Tibial artery (tissue), 4 donors: ENCODE measurements at regions not wholly inside any gene's neighbourhood (a gene's known extent, or its start where the extent isn't known, plus 50 kb on each side); places are given as distances from the start of the nearest gene placed in this dataset.

Experiments
- DNase-seq, 2 donors: peaks; one replicate each; pipeline ENCODE4 v3.0.0-alpha.2; 2019
- H3K27ac ChIP-seq, 2 donors: fragments of 200-600 bp; sonication (generic) in 1 of 2; 1 replicate in 1 of 2; 2 replicates in 1 of 2; pipeline ENCODE4 v1.5.1; 2018 to 2019; ENCODE audit warnings: mild to moderate bottlenecking in 1 of 2
- H3K27me3 ChIP-seq, 2 donors: fragments of 200-600 bp; sonication (generic) in 1 of 2; one replicate each; pipeline versions ENCODE4 v1.5.1 to v1.6.0; 2016 to 2019
- H3K36me3 ChIP-seq, 3 donors: fragments of 200-600 bp; sonication (generic) in 2 of 3; one replicate each; pipeline ENCODE4 v1.5.1; 2016 to 2019; ENCODE audit warnings: mild to moderate bottlenecking in 2 of 3
- H3K4me1 ChIP-seq, 4 donors: fragments of 200-600 bp; sonication (generic) in 2 of 4; 1 replicate in 3 of 4; 2 replicates in 1 of 4; pipeline ENCODE4 v1.5.1; 2016 to 2019
- H3K4me3 ChIP-seq, 2 donors: fragments of 200-600 bp; sonication (generic) in 1 of 2; 1 replicate in 1 of 2; 2 replicates in 1 of 2; pipeline ENCODE4 v1.5.1; 2018 to 2019; ENCODE audit warnings: mild to moderate bottlenecking in 2 of 2
- H3K9me3 ChIP-seq, 3 donors: fragments of 200-600 bp; sonication (generic) in 1 of 3; one replicate each; pipeline ENCODE4 v1.5.1; 2016 to 2019
- CTCF ChIP-seq, 2 experiments: fragments of 200-600 bp in 1 of 2; fragments of 450-650 bp in 1 of 2; IDR thresholded peaks; one replicate each; pipeline ENCODE4 v1.5.1; 2017 to 2019; ENCODE audit warnings: antibody characterized with exemption in 2 of 2, mild to moderate bottlenecking in 1 of 2, moderate library complexity in 1 of 2
- intact Hi-C: fragments of 100-400 bp; cut with DNase I; formaldehyde crosslinking; loops from one replicate; pipeline ENCODE4 v1.15.0; 2023; ENCODE audit warnings: low total_unique reads

DNA sequence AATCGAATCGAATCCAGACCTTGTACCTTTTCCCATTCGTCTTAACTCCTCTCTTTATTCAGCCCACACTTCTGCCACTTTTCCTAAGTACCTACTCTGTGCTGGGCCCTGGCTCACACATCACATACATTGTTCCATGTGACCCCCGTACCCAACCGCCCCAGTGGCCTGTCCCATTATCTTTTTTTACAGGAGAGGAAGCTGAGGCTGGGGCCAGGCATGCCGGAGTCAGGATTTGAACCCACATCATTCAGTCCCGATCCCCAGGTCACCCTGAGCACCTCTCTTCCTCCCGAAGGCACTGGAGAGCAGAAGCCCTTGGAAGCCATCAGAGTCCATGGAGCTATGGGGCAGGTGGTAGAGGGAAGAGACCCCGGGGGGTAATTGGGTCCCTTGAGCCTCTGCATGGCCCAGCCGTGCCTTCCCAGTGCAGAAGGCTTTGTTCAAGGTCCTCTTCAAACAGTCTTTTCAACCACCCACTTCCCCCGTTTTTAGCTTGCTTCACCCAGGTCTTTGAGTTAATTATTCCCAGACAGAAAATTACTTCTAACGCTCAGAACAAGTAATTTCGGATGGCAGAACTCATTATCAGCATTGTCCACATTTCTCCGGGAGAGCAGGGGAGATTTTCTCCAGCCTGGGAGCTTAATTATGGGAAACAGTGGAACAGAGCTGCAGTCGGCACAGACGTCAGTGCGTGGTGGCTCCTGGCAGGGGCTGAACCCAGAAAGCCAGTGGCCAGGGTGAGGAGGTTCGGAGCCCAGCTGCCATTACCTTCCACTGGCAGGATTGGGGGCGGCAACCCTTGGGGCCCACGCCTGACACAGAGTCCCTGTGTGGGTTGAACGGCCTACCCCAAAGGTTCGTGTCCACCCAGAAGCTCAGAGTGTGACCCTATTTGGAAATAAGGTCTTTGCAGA is 82.4 kb upstream of the RTL6 start:
- peak in 1 of 2 donors; percentile 41 for DNase-seq
- Histone ChIP-seq H3K9me3 (no peaks in the 10 kb centered on the region), H3K4me1 (no peaks in the 10 kb centered on the region), H3K27ac (no peak overlapping the region), H3K4me3 (no peak overlapping the region), H3K36me3 (no peaks in the 10 kb centered on the region), H3K27me3 (peaks cover 0 to 62% of the 10 kb centered on the region in 2 donors)
- intact Hi-C loops: no loop called here
- no peak for TF ChIP-seq CTCF (IDR thresholded peaks at IDR 0.05)

GRCh38 chr22:44578516-44579230 is 80.6 kb upstream of the RTL6 start:
- no peak overlapping the region for H3K4me3 ChIP-seq
- H3K36me3 ChIP-seq: no peaks in the 10 kb centered on the region
- H3K4me1 ChIP-seq: peaks cover 0 to 7% (median 0%) of the 10 kb centered on the region in 4 donors
- intact Hi-C loops: no loop called here
- no peak overlapping the region for H3K27ac ChIP-seq
- H3K9me3 ChIP-seq: no peaks in the 10 kb centered on the region
- peaks cover 0 to 54% of the 10 kb centered on the region in 2 donors for H3K27me3 ChIP-seq
- no peak for TF ChIP-seq CTCF (IDR thresholded peaks at IDR 0.05)
- DNase-seq: peak in 1 of 2 donors; percentile 38

DNA sequence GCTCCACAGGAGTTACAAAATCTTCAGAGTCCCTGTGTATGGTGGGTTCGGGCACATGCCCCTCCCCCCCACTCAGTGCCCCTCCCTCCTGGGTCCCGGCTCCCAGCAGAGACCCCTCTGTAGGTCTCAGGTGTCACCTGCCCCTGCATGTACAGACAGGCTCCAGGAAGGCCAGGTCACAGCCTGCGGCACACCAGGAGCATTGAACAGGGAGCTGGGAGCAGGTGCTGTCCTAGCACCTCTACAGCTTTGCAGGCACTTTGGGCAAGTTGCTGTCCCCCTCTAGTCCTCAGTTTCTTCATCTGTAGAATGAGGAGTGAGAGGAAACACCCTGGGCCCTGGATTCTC is 80.1 kb upstream of the RTL6 start:
- Histone ChIP-seq H3K4me1 (peaks cover 0 to 7% (median 0%) of the 10 kb centered on the region in 4 donors), H3K4me3 (no peak overlapping the region), H3K27me3 (peaks cover 0 to 48% of the 10 kb centered on the region in 2 donors), H3K9me3 (no peaks in the 10 kb centered on the region), H3K27ac (no peak overlapping the region), H3K36me3 (no peaks in the 10 kb centered on the region)
- DNase-seq: no peak
- TF ChIP-seq CTCF (IDR thresholded peaks at IDR 0.05): no peak
- intact Hi-C loops: no loop called here

GRCh38 chr22:44577391-44578109 is 79.5 kb upstream of the RTL6 start:
- peak in 1 of 2 donors; percentile 46 for DNase-seq
- no peak overlapping the region for H3K27ac ChIP-seq
- intact Hi-C loops: no loop called here
- no peaks in the 10 kb centered on the region for H3K36me3 ChIP-seq
- peaks cover 0 to 7% (median 0%) of the 10 kb centered on the region in 4 donors for H3K4me1 ChIP-seq
- H3K9me3 ChIP-seq: no peaks in the 10 kb centered on the region
- peaks cover 0 to 46% of the 10 kb centered on the region in 2 donors for H3K27me3 ChIP-seq
- H3K4me3 ChIP-seq: no peak overlapping the region
- no peak for TF ChIP-seq CTCF (IDR thresholded peaks at IDR 0.05)
